ENCODE measurements at regions not wholly inside any gene's neighbourhood (a gene's known extent, or its start where the extent isn't known, plus 50 kb on each side); places are given as distances from the start of the nearest gene placed in this dataset.

DNA sequence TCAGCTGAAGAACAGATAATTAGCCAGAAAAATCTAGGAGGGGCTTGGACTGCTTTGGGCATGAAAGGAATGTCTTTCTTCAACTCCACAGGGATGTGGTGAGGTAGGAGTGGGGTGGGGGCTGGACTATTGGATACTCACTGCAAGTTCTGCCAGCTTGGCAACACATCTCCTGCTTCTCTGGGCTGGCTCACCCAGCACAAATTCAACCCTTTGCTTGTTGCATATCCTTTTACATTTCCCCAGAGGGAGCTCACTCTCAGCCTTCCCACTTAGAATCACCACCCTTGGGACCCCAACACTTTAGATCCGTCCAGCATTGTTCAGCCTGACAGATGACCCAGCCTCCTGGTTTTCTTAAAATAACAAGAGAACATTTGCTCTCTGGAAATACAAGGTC lies 120.6 kb downstream of the KDR start:
- Histone ChIP-seq H3K27ac (ENCODE audit: low read length in 2 of 2) (no peak overlapping the region), H3K79me2 (ENCODE audit: control insufficient read depth, insufficient read depth, low read length) (no peaks in the 10 kb centered on the region), H3K4me2 (replicated peaks; ENCODE audit: low read depth, low read length, poor library complexity, severe bottlenecking) (no peak overlapping the region), H3K9ac (ENCODE audit: low read length) (no peak overlapping the region), H3K27me3 (replicated peaks in 1 of 4; ENCODE audit: control extremely low read depth in 1 of 4, control insufficient read depth in 3 of 4, insufficient read depth in 4 of 4, low read length in 3 of 4) (no peaks in the 10 kb centered on the region), H3K4me3 (ENCODE audit: control extremely low read depth in 1 of 5, extremely low read depth in 1 of 5, insufficient read depth in 1 of 5, low read depth in 2 of 5, low read length in 4 of 5) (no peak overlapping the region), H3K4me1 (ENCODE audit: control insufficient read depth in 2 of 2, insufficient read depth in 2 of 2, low read length in 2 of 2) (no peaks in the 10 kb centered on the region), H2AFZ (ENCODE audit: insufficient read depth, low read depth, low read length, poor library complexity, severe bottlenecking) (no peak overlapping the region), H4K20me1 (ENCODE audit: control insufficient read depth, insufficient read depth, low read length, poor library complexity, severe bottlenecking) (no peaks in the 10 kb centered on the region), H3K9me3 (ENCODE audit: control extremely low read depth in 1 of 3, control insufficient read depth in 2 of 3, insufficient read depth in 1 of 3, low read length in 2 of 3) (peaks cover 0 to 5% (median 0%) of the 10 kb centered on the region in 3 donors), H3K36me3 (replicated peaks in 1 of 2; ENCODE audit: control extremely low read depth in 1 of 2, control insufficient read depth in 1 of 2, extremely low read depth in 1 of 2, insufficient read depth in 2 of 2, low read length in 1 of 2) (no peaks in the 10 kb centered on the region)
- Mint-ChIP-seq H3K4me3 (no peak overlapping the region), H3K9me3 (ENCODE audit: insufficient read depth) (peaks cover 2% of the 10 kb centered on the region), H3K4me1 (no peaks in the 10 kb centered on the region), H3K27me3 (no peaks in the 10 kb centered on the region), H3K27ac (no peak overlapping the region)
- DNase-seq = no peak
- TF ChIP-seq EZH2 (IDR thresholded peaks at IDR 0.05; ENCODE audit: borderline replicate concordance, insufficient read depth, low read depth, low read length, poor library complexity, severe bottlenecking) = no peak
- TF ChIP-seq, protein P1, sequence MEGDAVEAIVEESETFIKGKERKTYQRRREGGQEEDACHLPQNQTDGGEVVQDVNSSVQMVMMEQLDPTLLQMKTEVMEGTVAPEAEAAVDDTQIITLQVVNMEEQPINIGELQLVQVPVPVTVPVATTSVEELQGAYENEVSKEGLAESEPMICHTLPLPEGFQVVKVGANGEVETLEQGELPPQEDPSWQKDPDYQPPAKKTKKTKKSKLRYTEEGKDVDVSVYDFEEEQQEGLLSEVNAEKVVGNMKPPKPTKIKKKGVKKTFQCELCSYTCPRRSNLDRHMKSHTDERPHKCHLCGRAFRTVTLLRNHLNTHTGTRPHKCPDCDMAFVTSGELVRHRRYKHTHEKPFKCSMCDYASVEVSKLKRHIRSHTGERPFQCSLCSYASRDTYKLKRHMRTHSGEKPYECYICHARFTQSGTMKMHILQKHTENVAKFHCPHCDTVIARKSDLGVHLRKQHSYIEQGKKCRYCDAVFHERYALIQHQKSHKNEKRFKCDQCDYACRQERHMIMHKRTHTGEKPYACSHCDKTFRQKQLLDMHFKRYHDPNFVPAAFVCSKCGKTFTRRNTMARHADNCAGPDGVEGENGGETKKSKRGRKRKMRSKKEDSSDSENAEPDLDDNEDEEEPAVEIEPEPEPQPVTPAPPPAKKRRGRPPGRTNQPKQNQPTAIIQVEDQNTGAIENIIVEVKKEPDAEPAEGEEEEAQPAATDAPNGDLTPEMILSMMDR (IDR thresholded peaks at IDR 0.05) = no peak
- no peak for ATAC-seq (ENCODE audit: low read depth)
- ChIA-PET CTCF (no interaction called here), POLR2A (no interaction called here)
- intact Hi-C loops (cut with micrococcal nuclease) = no loop called here
- WGBS (ENCODE audit: insufficient coverage) = no CpG with 5 or more reads among the region's 1 CpG

- peaks cover 2% of the 10 kb centered on the region for H3K27me3 Mint-ChIP-seq
- TF ChIP-seq, protein P1 (IDR thresholded peaks at IDR 0.05) = no peak
- TF ChIP-seq EZH2 (IDR thresholded peaks at IDR 0.05; ENCODE audit: borderline replicate concordance, insufficient read depth, low read depth, low read length, poor library complexity, severe bottlenecking) = no peak
- no peaks in the 10 kb centered on the region for H3K9me3 Mint-ChIP-seq (ENCODE audit: insufficient read depth)
- Histone ChIP-seq H2AFZ (ENCODE audit: insufficient read depth, low read depth, low read length, poor library complexity, severe bottlenecking) (no peak overlapping the region), H3K36me3 (replicated peaks in 1 of 2; ENCODE audit: control extremely low read depth in 1 of 2, control insufficient read depth in 1 of 2, extremely low read depth in 1 of 2, insufficient read depth in 2 of 2, low read length in 1 of 2) (no peaks in the 10 kb centered on the region), H3K9ac (ENCODE audit: low read length) (no peak overlapping the region), H3K79me2 (ENCODE audit: control insufficient read depth, insufficient read depth, low read length) (no peaks in the 10 kb centered on the region), H3K4me3 (ENCODE audit: control extremely low read depth in 1 of 5, extremely low read depth in 1 of 5, insufficient read depth in 1 of 5, low read depth in 2 of 5, low read length in 4 of 5) (no peak overlapping the region), H3K4me2 (replicated peaks; ENCODE audit: low read depth, low read length, poor library complexity, severe bottlenecking) (no peak overlapping the region), H3K4me1 (ENCODE audit: control insufficient read depth in 2 of 2, insufficient read depth in 2 of 2, low read length in 2 of 2) (no peaks in the 10 kb centered on the region), H3K9me3 (ENCODE audit: control extremely low read depth in 1 of 3, control insufficient read depth in 2 of 3, insufficient read depth in 1 of 3, low read length in 2 of 3) (no peaks in the 10 kb centered on the region), H3K27ac (ENCODE audit: low read length in 2 of 2) (no peak overlapping the region), H4K20me1 (ENCODE audit: control insufficient read depth, insufficient read depth, low read length, poor library complexity, severe bottlenecking) (no peaks in the 10 kb centered on the region), H3K27me3 (replicated peaks in 1 of 4; ENCODE audit: control extremely low read depth in 1 of 4, control insufficient read depth in 3 of 4, insufficient read depth in 4 of 4, low read length in 3 of 4) (no peaks in the 10 kb centered on the region)
- ChIA-PET CTCF (no interaction called here), POLR2A (no interaction called here)
- intact Hi-C loops (cut with micrococcal nuclease) = no loop called here
- H3K4me3 Mint-ChIP-seq = no peak overlapping the region
- no peak for DNase-seq
- H3K4me1 Mint-ChIP-seq = no peaks in the 10 kb centered on the region
- H3K27ac Mint-ChIP-seq = no peak overlapping the region
- no peak for ATAC-seq (ENCODE audit: low read depth)
- WGBS (ENCODE audit: insufficient coverage) = 80% methylated on average over 1 of the region's 1 CpG
Measured at GRCh38 chr4:55002431-55002830, 123.0 kb downstream of the KDR start.

All from B cell (primary cell).